HG03342 (cell line): ENCODE measurements at regions not wholly inside any gene's neighbourhood (a gene's known extent, or its start where the extent isn't known, plus 50 kb on each side); places are given as distances from the start of the nearest gene placed in this dataset.

ENCODE experiments used
- ATAC-seq: cut with Tn5 transposase; IDR thresholded peaks from one replicate; pipeline ENCODE4 v1.9.1; 2021; ENCODE audit warnings: mild to moderate bottlenecking, moderate library complexity; ENCODE audit not compliant: unreplicated experiment

GRCh38 chr20:57866250-57867106, 156.7 kb upstream of the PMEPA1 start:
- no peak for ATAC-seq

- ATAC-seq, result no peak
Measured at GRCh38 chr20:57865266-57865665, 155.5 kb upstream of the PMEPA1 start.

- ATAC-seq, result no peak
Measured at GRCh38 chr20:57860576-57860975, 150.8 kb upstream of the PMEPA1 start.

- no peak for ATAC-seq
Measured at GRCh38 chr20:57857969-57858368, 148.2 kb upstream of the PMEPA1 start.

- ATAC-seq, result no peak
Measured at GRCh38 chr20:57857118-57857517, 147.3 kb upstream of the PMEPA1 start.

- ATAC-seq, result no peak
Measured at GRCh38 chr20:57856658-57857057, 146.8 kb upstream of the PMEPA1 start.

- ATAC-seq, result no peak
Measured at GRCh38 chr20:57851796-57852195, 142.0 kb upstream of the PMEPA1 start.

GRCh38 chr20:57851025-57851682, 141.3 kb upstream of the PMEPA1 start:
- no peak for ATAC-seq

- no peak for ATAC-seq
Measured at GRCh38 chr20:57849521-57850215, 139.9 kb upstream of the PMEPA1 start.

- ATAC-seq, result no peak
Measured at GRCh38 chr20:57849121-57849520, 139.3 kb upstream of the PMEPA1 start.

GRCh38 chr20:57848282-57848681, 138.5 kb upstream of the PMEPA1 start:
- no peak for ATAC-seq

- no peak for ATAC-seq
Measured at GRCh38 chr20:57847104-57847503, 137.3 kb upstream of the PMEPA1 start.

GRCh38 chr20:57844626-57845596, 135.1 kb upstream of the PMEPA1 start:
- ATAC-seq, result no peak

- no peak for ATAC-seq
Measured at GRCh38 chr20:57843941-57844625, 134.3 kb upstream of the PMEPA1 start.

GRCh38 chr20:57842720-57843119, 132.9 kb upstream of the PMEPA1 start:
- no peak for ATAC-seq

GRCh38 chr20:57841297-57841866, 131.6 kb upstream of the PMEPA1 start:
- no peak for ATAC-seq

- ATAC-seq, result no peak
Measured at GRCh38 chr20:57840504-57841296, 130.9 kb upstream of the PMEPA1 start.

GRCh38 chr20:57840066-57840465, 130.3 kb upstream of the PMEPA1 start:
- no peak for ATAC-seq

GRCh38 chr20:57838670-57839151, 128.9 kb upstream of the PMEPA1 start:
- ATAC-seq, result no peak
